ENCODE measurements at regions not wholly inside any gene's neighbourhood (a gene's known extent, or its start where the extent isn't known, plus 50 kb on each side); places are given as distances from the start of the nearest gene placed in this dataset.

DNA sequence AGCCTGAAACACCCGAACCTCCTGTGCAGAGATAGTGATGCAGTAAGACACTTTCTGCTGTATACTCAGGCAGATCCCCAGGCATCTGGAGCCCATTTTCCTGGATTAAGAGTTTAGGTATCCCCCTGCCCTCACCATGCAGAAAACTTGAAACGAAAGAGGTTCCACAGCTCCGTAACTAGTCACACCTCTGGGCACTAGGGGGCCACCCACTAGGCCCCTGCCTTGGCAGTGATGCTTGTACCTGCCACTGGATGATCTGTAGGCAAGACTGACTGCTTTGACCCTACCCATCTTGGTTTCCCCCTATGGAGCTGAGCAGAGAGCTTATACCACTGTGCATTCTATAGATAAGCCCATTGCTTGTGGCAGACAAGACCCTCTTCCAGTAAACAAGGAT is 940.6 kb downstream of the PCDH19 start:
- DNase-seq (ENCODE audit: low read depth, low spot score): no peak
- H3K4me3 ChIP-seq (ENCODE audit: control insufficient read depth in 2 of 3, extremely low read depth in 1 of 3, insufficient read depth in 2 of 3, low read depth in 1 of 3, low read length in 3 of 3): no peak overlapping the region
- TF ChIP-seq, protein P1, sequence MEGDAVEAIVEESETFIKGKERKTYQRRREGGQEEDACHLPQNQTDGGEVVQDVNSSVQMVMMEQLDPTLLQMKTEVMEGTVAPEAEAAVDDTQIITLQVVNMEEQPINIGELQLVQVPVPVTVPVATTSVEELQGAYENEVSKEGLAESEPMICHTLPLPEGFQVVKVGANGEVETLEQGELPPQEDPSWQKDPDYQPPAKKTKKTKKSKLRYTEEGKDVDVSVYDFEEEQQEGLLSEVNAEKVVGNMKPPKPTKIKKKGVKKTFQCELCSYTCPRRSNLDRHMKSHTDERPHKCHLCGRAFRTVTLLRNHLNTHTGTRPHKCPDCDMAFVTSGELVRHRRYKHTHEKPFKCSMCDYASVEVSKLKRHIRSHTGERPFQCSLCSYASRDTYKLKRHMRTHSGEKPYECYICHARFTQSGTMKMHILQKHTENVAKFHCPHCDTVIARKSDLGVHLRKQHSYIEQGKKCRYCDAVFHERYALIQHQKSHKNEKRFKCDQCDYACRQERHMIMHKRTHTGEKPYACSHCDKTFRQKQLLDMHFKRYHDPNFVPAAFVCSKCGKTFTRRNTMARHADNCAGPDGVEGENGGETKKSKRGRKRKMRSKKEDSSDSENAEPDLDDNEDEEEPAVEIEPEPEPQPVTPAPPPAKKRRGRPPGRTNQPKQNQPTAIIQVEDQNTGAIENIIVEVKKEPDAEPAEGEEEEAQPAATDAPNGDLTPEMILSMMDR (optimal IDR thresholded peaks at IDR 0.05 in 1 of 3, IDR thresholded peaks at IDR 0.05 in 1 of 3, conservative IDR thresholded peaks at IDR 0.05 in 1 of 3; ENCODE audit: extremely low read depth in 1 of 3, insufficient read depth in 2 of 3, low read length in 3 of 3): no peak
- TF ChIP-seq EZH2 (IDR thresholded peaks at IDR 0.05; ENCODE audit: low read length): no peak
- no peak for FAIRE-seq
- no peaks in the 10 kb centered on the region for H3K9me1 ChIP-seq (ENCODE audit: control insufficient read depth, extremely low read depth, insufficient read depth, low read length)
- H2AFZ ChIP-seq (ENCODE audit: control insufficient read depth, low read length): no peak overlapping the region
- H3K27me3 ChIP-seq (ENCODE audit: control insufficient read depth, extremely low read depth, insufficient read depth, low read length): no peaks in the 10 kb centered on the region
- H3K79me2 ChIP-seq (ENCODE audit: control insufficient read depth, insufficient read depth, low read length): no peaks in the 10 kb centered on the region
- dilution Hi-C loops (cut with MboI; ENCODE audit: extremely low pct_ligation_motif_present, low sequenced_read_pairs): no loop called here
- no peak overlapping the region for H3K27ac ChIP-seq (ENCODE audit: control insufficient read depth, insufficient read depth, low read length)
- no peaks in the 10 kb centered on the region for H3K36me3 ChIP-seq (ENCODE audit: control insufficient read depth in 2 of 2, extremely low read depth in 1 of 2, insufficient read depth in 2 of 2, low read length in 2 of 2)
- H3K9me3 ChIP-seq (ENCODE audit: control insufficient read depth, low read depth, low read length): no peaks in the 10 kb centered on the region
- H3K9ac ChIP-seq (ENCODE audit: control insufficient read depth, extremely low read depth, insufficient read depth, low read length): no peak overlapping the region
- H4K20me1 ChIP-seq (ENCODE audit: control insufficient read depth, extremely low read depth, insufficient read depth, low read length): no peaks in the 10 kb centered on the region
- H3K4me2 ChIP-seq (ENCODE audit: control insufficient read depth, extremely low read depth, insufficient read depth, low read depth, low read length): no peak overlapping the region
- H3K4me1 ChIP-seq (ENCODE audit: control insufficient read depth, extremely low read depth, insufficient read depth, low read length): no peaks in the 10 kb centered on the region

DNA sequence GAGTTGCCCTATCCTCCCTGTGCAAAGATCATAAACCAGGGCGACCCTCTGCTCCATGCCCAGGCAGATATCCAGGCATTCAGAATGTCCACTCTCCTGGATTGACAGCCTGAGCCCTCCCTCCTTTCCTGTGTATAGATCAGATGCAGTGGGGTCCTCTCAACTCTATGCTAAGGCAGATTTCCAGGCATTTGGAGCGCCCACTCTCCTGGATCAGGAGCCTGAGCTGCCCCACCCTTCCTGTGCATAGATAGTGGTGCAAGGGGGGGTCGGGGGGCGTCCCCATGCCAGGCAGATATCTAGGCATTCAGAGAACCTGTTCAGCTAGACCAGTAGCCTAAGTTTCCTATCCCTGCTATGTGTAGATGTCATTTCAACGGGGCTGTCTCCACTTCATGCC is 941.1 kb downstream of the PCDH19 start:
- Histone ChIP-seq H3K36me3 (ENCODE audit: control insufficient read depth in 2 of 2, extremely low read depth in 1 of 2, insufficient read depth in 2 of 2, low read length in 2 of 2) (no peaks in the 10 kb centered on the region), H3K27me3 (ENCODE audit: control insufficient read depth, extremely low read depth, insufficient read depth, low read length) (no peaks in the 10 kb centered on the region), H3K79me2 (ENCODE audit: control insufficient read depth, insufficient read depth, low read length) (no peaks in the 10 kb centered on the region), H3K4me2 (ENCODE audit: control insufficient read depth, extremely low read depth, insufficient read depth, low read depth, low read length) (no peak overlapping the region), H2AFZ (ENCODE audit: control insufficient read depth, low read length) (no peak overlapping the region), H4K20me1 (ENCODE audit: control insufficient read depth, extremely low read depth, insufficient read depth, low read length) (no peaks in the 10 kb centered on the region), H3K9me3 (ENCODE audit: control insufficient read depth, low read depth, low read length) (no peaks in the 10 kb centered on the region), H3K4me3 (ENCODE audit: control insufficient read depth in 2 of 3, extremely low read depth in 1 of 3, insufficient read depth in 2 of 3, low read depth in 1 of 3, low read length in 3 of 3) (no peak overlapping the region), H3K9ac (ENCODE audit: control insufficient read depth, extremely low read depth, insufficient read depth, low read length) (no peak overlapping the region), H3K4me1 (ENCODE audit: control insufficient read depth, extremely low read depth, insufficient read depth, low read length) (no peaks in the 10 kb centered on the region), H3K9me1 (ENCODE audit: control insufficient read depth, extremely low read depth, insufficient read depth, low read length) (no peaks in the 10 kb centered on the region), H3K27ac (ENCODE audit: control insufficient read depth, insufficient read depth, low read length) (no peak overlapping the region)
- dilution Hi-C loops (cut with MboI; ENCODE audit: extremely low pct_ligation_motif_present, low sequenced_read_pairs): no loop called here
- FAIRE-seq: no peak
- no peak for TF ChIP-seq EZH2 (IDR thresholded peaks at IDR 0.05; ENCODE audit: low read length)
- TF ChIP-seq, protein P1 (optimal IDR thresholded peaks at IDR 0.05 in 1 of 3, IDR thresholded peaks at IDR 0.05 in 1 of 3, conservative IDR thresholded peaks at IDR 0.05 in 1 of 3; ENCODE audit: extremely low read depth in 1 of 3, insufficient read depth in 2 of 3, low read length in 3 of 3): no peak
- DNase-seq (ENCODE audit: low read depth, low spot score): no peak

All from keratinocyte (primary cell).